Right lobe of liver (tissue), 6 donors: ENCODE measurements at regions not wholly inside any gene's neighbourhood (a gene's known extent, or its start where the extent isn't known, plus 50 kb on each side); places are given as distances from the start of the nearest gene placed in this dataset.
A peak's percentile ranks its signal among the peaks of the same experiment; 100 is the strongest.
"Not testable (repeated sequence)": the region's sequence is repeated elsewhere in the genome, so short reads cannot be mapped to it uniquely, and the experiment has no call there.

Experiments used
- ATAC-seq, 4 donors: fragments of 200-7000 bp; cut with Tn5 transposase; one replicate each; pipeline ENCODE4 v1.9.1; 2020; ENCODE audit warnings: mild to moderate bottlenecking in 4 of 4, moderate library complexity in 4 of 4
- DNase-seq, 3 donors: peaks; one replicate each; pipeline ENCODE4 v3.0.0-alpha.2; 2020
- H3K27ac ChIP-seq, 3 donors: fragments of 200-600 bp; one replicate each; pipeline ENCODE4 v1.8.0; 2022
- H3K27me3 ChIP-seq, 2 donors: fragments of 200-600 bp; one replicate each; pipeline ENCODE4 v1.8.0; 2022
- H3K36me3 ChIP-seq, 4 donors: fragments of 200-600 bp; sonication (generic) in 1 of 4; one replicate each; pipeline versions ENCODE4 v1.5.1 to v1.8.0; 2017 to 2022; ENCODE audit warnings: control low read depth in 1 of 4
- H3K4me1 ChIP-seq, 4 donors: fragments of 200-600 bp; sonication (generic) in 1 of 4; one replicate each; pipeline versions ENCODE4 v1.5.1 to v1.8.0; 2017 to 2022; ENCODE audit warnings: control low read depth in 1 of 4
- H3K4me3 ChIP-seq, 3 donors: fragments of 200-600 bp; one replicate each; pipeline ENCODE4 v1.8.0; 2022
- H3K9me3 ChIP-seq, 4 donors: fragments of 200-600 bp; sonication (generic) in 1 of 4; one replicate each; pipeline versions ENCODE4 v1.5.1 to v1.8.0; 2017 to 2022; ENCODE audit warnings: control low read depth in 1 of 4
- POLR2A ChIP-seq: fragments of 450-650 bp; IDR thresholded peaks from one replicate; pipeline ENCODE4 v1.6.1; 2017; ENCODE audit warnings: antibody characterized with exemption, mild to moderate bottlenecking
- WGBS: methylation state at CpG from one replicate; pipeline ENCODE4 v1.1.6; 2018; ENCODE audit warnings: low coverage, low lambda C conversion rate; ENCODE audit not compliant: insufficient coverage; ENCODE audit errors: missing lambda C conversion rate; 5-methylcytosine and 5-hydroxymethylcytosine counted together
- intact Hi-C, 2 donors: fragments of 100-400 bp; cut with DNase I; formaldehyde crosslinking; loops; one replicate each; pipeline versions ENCODE4 v1.11.2 to v1.14.1; 2022
- TF ChIP-seq, protein P1 (sequence below), 4 donors: fragments of 200-600 bp in 3 of 4; fragments of 450-650 bp in 1 of 4; IDR thresholded peaks; one replicate each; pipeline versions ENCODE4 v1.5.1 to v1.8.0; 2016 to 2022; ENCODE audit warnings: antibody characterized with exemption in 4 of 4, mild to moderate bottlenecking in 2 of 4
- donor health status: DM: no; HTN: yes; CAD: no.
- donor health status: DM: no; HTN: no; CAD: no.
- donor health status: DM: no; HTN: no; CAD: no.
- donor health status: DM: no; HTN: yes; CAD: no.
- donor health status: DM: no; HTN: yes; CAD: no.

- 10% methylated on average over 15 of the region's 17 CpGs for WGBS
- TF ChIP-seq, protein P1, sequence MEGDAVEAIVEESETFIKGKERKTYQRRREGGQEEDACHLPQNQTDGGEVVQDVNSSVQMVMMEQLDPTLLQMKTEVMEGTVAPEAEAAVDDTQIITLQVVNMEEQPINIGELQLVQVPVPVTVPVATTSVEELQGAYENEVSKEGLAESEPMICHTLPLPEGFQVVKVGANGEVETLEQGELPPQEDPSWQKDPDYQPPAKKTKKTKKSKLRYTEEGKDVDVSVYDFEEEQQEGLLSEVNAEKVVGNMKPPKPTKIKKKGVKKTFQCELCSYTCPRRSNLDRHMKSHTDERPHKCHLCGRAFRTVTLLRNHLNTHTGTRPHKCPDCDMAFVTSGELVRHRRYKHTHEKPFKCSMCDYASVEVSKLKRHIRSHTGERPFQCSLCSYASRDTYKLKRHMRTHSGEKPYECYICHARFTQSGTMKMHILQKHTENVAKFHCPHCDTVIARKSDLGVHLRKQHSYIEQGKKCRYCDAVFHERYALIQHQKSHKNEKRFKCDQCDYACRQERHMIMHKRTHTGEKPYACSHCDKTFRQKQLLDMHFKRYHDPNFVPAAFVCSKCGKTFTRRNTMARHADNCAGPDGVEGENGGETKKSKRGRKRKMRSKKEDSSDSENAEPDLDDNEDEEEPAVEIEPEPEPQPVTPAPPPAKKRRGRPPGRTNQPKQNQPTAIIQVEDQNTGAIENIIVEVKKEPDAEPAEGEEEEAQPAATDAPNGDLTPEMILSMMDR (IDR thresholded peaks at IDR 0.05), result peak; percentile 53 to 99 (median 98)
- peak in 3 of 4 donors; percentile 44 to 66 (median 54) for ATAC-seq
- H3K27ac ChIP-seq, H3K9me3 ChIP-seq, H3K27me3 ChIP-seq, intact Hi-C loops, H3K4me3 ChIP-seq, H3K4me1 ChIP-seq, H3K36me3 ChIP-seq: not testable (repeated sequence)
- DNase-seq, result peak; percentile 83 to 85 (median 83)
Measured at GRCh38 chr14:106153362-106153955, 627.1 kb downstream of the TMEM121 start.

DNA sequence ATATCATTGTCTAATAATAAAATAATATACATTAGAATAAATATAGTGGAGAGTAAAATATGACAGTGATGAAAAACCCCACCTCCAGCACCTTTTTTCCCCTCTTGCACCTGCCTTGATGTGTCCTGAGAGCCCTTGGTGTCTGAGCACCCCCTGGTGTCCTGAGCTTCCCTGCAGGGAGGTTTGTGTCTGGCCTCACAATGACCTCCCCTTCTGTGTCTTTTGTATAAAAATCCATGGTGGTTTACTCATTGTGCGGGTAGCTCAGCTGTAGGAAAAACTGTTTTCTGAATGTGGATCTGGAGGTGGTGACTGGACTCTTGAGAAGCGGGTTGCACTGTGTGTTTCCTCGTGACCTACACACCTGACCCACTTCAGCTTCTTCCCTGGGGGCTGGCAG is 636.9 kb downstream of the TMEM121 start:
- no peak for ATAC-seq
- Histone ChIP-seq H3K9me3 (no peaks in the 10 kb centered on the region), H3K27me3 (no peaks in the 10 kb centered on the region), H3K4me1 (no peaks in the 10 kb centered on the region), H3K4me3 (no peak overlapping the region), H3K36me3 (no peaks in the 10 kb centered on the region), H3K27ac (no peak overlapping the region)
- WGBS, result 41% methylated on average over 3 of the region's 3 CpGs
- TF ChIP-seq, protein P1 (IDR thresholded peaks at IDR 0.05), result no peak
- no peak for TF ChIP-seq POLR2A
- DNase-seq, result no peak
- intact Hi-C loops, result no loop called here

DNA sequence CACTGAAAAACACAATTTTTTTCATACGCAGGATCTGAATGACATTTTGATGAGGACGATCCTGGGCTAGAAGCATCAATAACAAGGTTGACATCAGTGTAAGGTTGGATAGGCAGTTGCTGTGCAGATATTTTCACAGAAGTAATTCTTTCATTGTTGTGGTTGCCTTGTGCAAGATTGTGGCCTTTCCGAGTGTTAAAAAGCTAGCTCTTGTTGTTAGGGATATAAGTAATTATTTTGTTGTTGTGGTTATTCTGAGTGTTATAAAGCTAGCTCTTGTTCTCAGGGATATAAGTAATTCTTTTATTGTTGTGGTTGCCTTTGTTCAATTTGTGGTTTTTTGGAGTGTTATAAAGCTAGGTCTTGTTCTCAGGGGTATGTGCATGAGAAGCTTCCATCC is 637.4 kb downstream of the TMEM121 start:
- H3K27me3 ChIP-seq, H3K4me3 ChIP-seq, intact Hi-C loops, H3K36me3 ChIP-seq, DNase-seq, H3K9me3 ChIP-seq, H3K4me1 ChIP-seq, ATAC-seq, H3K27ac ChIP-seq: not testable (repeated sequence)
- WGBS, result 28% methylated on average over 3 of the region's 3 CpGs

- 47% methylated on average over 3 of the region's 3 CpGs for WGBS
- intact Hi-C loops, result no loop called here
- TF ChIP-seq, protein P1 (IDR thresholded peaks at IDR 0.05), result no peak
- TF ChIP-seq POLR2A, result no peak
- DNase-seq, result no peak
- Histone ChIP-seq H3K4me3 (no peak overlapping the region), H3K27me3 (no peaks in the 10 kb centered on the region), H3K9me3 (no peaks in the 10 kb centered on the region), H3K36me3 (no peaks in the 10 kb centered on the region), H3K4me1 (no peaks in the 10 kb centered on the region), H3K27ac (no peak overlapping the region)
- no peak for ATAC-seq
Measured at GRCh38 chr14:106166232-106166631, 639.8 kb downstream of the TMEM121 start.

- TF ChIP-seq, protein P1 (IDR thresholded peaks at IDR 0.05), result no peak
- H3K36me3 ChIP-seq, result no peaks in the 10 kb centered on the region
- ATAC-seq, result no peak
- no peaks in the 10 kb centered on the region for H3K9me3 ChIP-seq
- 37% methylated on average over 10 of the region's 10 CpGs for WGBS
- intact Hi-C loops, result no loop called here
- no peak overlapping the region for H3K27ac ChIP-seq
- no peak for DNase-seq
- no peaks in the 10 kb centered on the region for H3K27me3 ChIP-seq
- no peaks in the 10 kb centered on the region for H3K4me1 ChIP-seq
- no peak overlapping the region for H3K4me3 ChIP-seq
Measured at GRCh38 chr14:106166650-106167204, 640.3 kb downstream of the TMEM121 start.
